Upper lobe of left lung (tissue), 6 donors: ENCODE measurements at regions not wholly inside any gene's neighbourhood (a gene's known extent, or its start where the extent isn't known, plus 50 kb on each side); places are given as distances from the start of the nearest gene placed in this dataset.

Experiments
- ATAC-seq, 2 donors: fragments of 200-7000 bp; cut with Tn5 transposase; one replicate each; pipeline ENCODE4 v1.9.1; 2022; ENCODE audit warnings: mild to moderate bottlenecking in 2 of 2, moderate library complexity in 2 of 2; ENCODE audit not compliant: low FRiP score in 2 of 2
- DNase-seq, 2 donors: peaks; one replicate each; pipeline ENCODE4 v3.0.0-alpha.2; 2019 to 2020
- H3K27ac ChIP-seq, 4 donors: fragments of 200-600 bp; sonication (generic); one replicate each; pipeline ENCODE4 v1.5.1; 2016 to 2019
- H3K27me3 ChIP-seq, 4 donors: fragments of 200-600 bp; sonication (generic); one replicate each; pipeline ENCODE4 v1.5.1; 2017 to 2019
- H3K36me3 ChIP-seq, 4 donors: fragments of 200-600 bp; sonication (generic); one replicate each; pipeline ENCODE4 v1.5.1; 2016 to 2019
- H3K4me1 ChIP-seq, 4 donors: fragments of 200-600 bp; sonication (generic); one replicate each; pipeline ENCODE4 v1.5.1; 2018 to 2019
- H3K4me3 ChIP-seq, 4 donors: fragments of 200-600 bp; sonication (generic); one replicate each; pipeline ENCODE4 v1.5.1; 2017 to 2019; ENCODE audit warnings: mild to moderate bottlenecking in 2 of 4, moderate library complexity in 1 of 4
- H3K9me3 ChIP-seq, 4 donors: fragments of 200-600 bp; sonication (generic); one replicate each; pipeline ENCODE4 v1.5.1; 2018 to 2019
- CTCF ChIP-seq, 6 experiments: fragments of 450-650 bp in 4 of 6; fragments of 200-600 bp in 2 of 6; sonication (generic) in 2 of 6; IDR thresholded peaks; one replicate each; pipeline ENCODE4 v1.5.1; 2016 to 2019; ENCODE audit warnings: antibody characterized with exemption in 6 of 6
- EP300 ChIP-seq, 4 donors: sonication (generic); formaldehyde crosslinking; IDR thresholded peaks; one replicate each; pipeline ENCODE4 v1.5.1; 2017; ENCODE audit warnings: antibody characterized with exemption in 4 of 4, control low read depth in 2 of 4
- POLR2A ChIP-seq, 4 donors: fragments of 450-650 bp; IDR thresholded peaks; one replicate each; pipeline ENCODE4 v1.5.1; 2016 to 2017; ENCODE audit warnings: antibody characterized with exemption in 4 of 4, mild to moderate bottlenecking in 2 of 4
- POLR2AphosphoS5 ChIP-seq, 2 donors: sonication (generic); formaldehyde crosslinking; IDR thresholded peaks; one replicate each; pipeline ENCODE4 v1.5.1; 2017; ENCODE audit warnings: antibody characterized with exemption in 2 of 2
- WGBS, 2 donors: methylation state at CpG; one replicate each; pipeline ENCODE4 v1.1.5; 2017 to 2018; 5-methylcytosine and 5-hydroxymethylcytosine counted together
- donor health status: DM: no; HTN: no; CAD: no; lungs with moderate emphysema.
- donor health status: DM: no; HTN: yes; CAD: no; lungs with severe emphysema.

- Histone ChIP-seq H3K4me1 (no peaks in the 10 kb centered on the region), H3K36me3 (no peaks in the 10 kb centered on the region), H3K4me3 (no peak overlapping the region), H3K27ac (no peak overlapping the region), H3K9me3 (peaks cover 0 to 3% (median 0%) of the 10 kb centered on the region in 4 donors), H3K27me3 (no peaks in the 10 kb centered on the region)
- 65 to 67% methylated on average over 1 of the region's 1 CpG for WGBS, 2 donors
- ATAC-seq: no peak
- no peak for TF ChIP-seq CTCF (IDR thresholded peaks at IDR 0.05)
- no peak for TF ChIP-seq POLR2A (IDR thresholded peaks at IDR 0.05)
- TF ChIP-seq EP300 (IDR thresholded peaks at IDR 0.05): no peak
- DNase-seq: no peak
These were observed 261.0 kb downstream of the WDR11 start for GRCh38 chr10:121112136-121112535.

DNA sequence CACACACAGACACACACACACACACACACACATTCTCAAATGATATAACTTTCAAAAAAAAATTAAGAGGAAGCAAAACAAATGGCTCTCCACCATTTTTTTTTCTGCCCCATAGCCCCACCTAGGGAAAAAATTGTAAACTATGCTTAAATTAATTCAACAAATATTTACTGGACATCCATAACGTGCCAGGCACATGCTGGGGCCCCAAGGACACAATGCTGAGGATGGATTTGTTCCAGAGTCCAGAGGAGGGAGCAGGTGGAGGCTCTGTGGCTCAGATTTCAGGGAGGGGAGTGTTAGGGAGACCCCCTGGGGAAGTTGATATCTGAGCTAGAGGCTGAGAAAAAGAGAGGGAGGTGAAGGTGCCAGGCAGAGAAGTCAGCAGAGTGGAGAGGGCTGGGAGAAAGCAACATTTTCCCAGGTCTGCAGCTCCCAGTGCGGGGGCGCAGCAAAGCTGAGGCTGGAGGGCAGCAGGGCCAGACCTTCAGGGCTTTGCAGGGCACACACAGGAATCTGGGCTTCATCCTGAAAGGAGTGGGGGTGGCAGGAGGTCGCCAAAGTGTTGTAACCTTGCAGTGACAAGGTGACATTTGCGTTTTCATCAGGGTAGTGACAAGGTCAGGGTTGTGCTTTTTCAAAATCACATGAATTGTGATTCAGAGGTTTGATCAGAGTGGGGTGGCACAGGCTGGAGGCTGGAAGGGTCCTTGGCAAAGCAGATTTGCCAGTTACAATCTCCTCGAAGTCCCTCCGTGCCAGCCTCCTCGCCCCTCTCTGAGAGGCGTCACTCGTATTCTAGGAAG is 261.6 kb downstream of the WDR11 start:
- peak overlapping the region in 3 of 4 donors; percentile 38 to 60 (median 58) for H3K27ac ChIP-seq
- no peak overlapping the region for H3K4me3 ChIP-seq
- no peaks in the 10 kb centered on the region for H3K4me1 ChIP-seq
- H3K27me3 ChIP-seq: no peaks in the 10 kb centered on the region
- DNase-seq: peak in 1 of 2 donors; percentile 10
- WGBS, 2 donors: 57 to 67% methylated on average over 6 to 10 of the region's 10 CpGs
- no peaks in the 10 kb centered on the region for H3K36me3 ChIP-seq
- TF ChIP-seq EP300 (IDR thresholded peaks at IDR 0.05) (no peak), POLR2AphosphoS5 (IDR thresholded peaks at IDR 0.05) (no peak), POLR2A (IDR thresholded peaks at IDR 0.05) (no peak), CTCF (IDR thresholded peaks at IDR 0.05) (no peak)
- ATAC-seq: peak; percentile 32 to 40
- peaks cover 0 to 3% (median 0%) of the 10 kb centered on the region in 4 donors for H3K9me3 ChIP-seq

DNA sequence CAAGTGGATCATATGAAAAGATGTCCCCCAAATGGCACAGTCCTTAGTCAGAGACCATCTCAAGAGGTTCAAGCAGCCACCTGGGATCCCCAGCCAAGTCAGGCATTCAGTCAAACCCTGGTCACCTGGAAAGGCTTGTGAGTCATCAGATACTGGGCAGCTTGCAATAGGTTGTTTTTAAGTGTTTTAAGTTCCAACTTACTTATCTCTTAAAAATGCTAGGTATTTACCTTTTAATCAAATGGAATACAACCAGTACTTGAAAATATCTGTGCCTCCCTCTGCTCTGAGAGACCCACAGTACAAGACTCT is 262.2 kb downstream of the WDR11 start:
- H3K4me3 ChIP-seq: no peak overlapping the region
- TF ChIP-seq EP300 (IDR thresholded peaks at IDR 0.05): peak in 1 of 4 donors; percentile 43
- TF ChIP-seq POLR2A (IDR thresholded peaks at IDR 0.05): no peak
- peaks cover 0 to 3% (median 0%) of the 10 kb centered on the region in 4 donors for H3K9me3 ChIP-seq
- no peaks in the 10 kb centered on the region for H3K4me1 ChIP-seq
- H3K27ac ChIP-seq: peak overlapping the region in 3 of 4 donors; percentile 38 to 60 (median 58)
- H3K36me3 ChIP-seq: no peaks in the 10 kb centered on the region
- DNase-seq: peak in 1 of 2 donors; percentile 54
- H3K27me3 ChIP-seq: no peaks in the 10 kb centered on the region
- peak; percentile 51 to 86 for ATAC-seq

DNA sequence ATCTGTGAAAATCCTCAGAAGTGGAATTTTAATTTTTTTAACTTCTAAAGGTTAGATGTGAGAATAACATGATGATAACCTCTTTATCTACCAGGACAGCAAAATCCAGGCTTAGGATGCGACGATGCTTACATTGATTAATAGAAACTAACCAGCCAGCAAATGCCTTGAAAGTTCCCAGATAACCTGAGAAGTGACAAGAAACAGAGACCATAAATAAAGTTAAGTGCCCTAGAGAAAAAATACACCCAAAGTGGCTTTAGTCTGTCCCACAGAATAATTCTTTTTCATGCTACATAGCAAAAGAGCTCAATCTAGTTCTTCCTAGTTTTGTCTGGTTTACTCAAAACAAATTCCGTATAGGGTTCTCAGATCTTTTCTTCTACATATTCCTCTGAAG is 262.7 kb downstream of the WDR11 start:
- WGBS, 2 donors: 51 to 74% methylated on average over 3 of the region's 3 CpGs
- Histone ChIP-seq H3K36me3 (no peaks in the 10 kb centered on the region), H3K9me3 (peaks cover 0 to 3% (median 0%) of the 10 kb centered on the region in 4 donors), H3K4me1 (no peaks in the 10 kb centered on the region), H3K4me3 (no peak overlapping the region), H3K27ac (peak overlapping the region in 1 of 4 donors; percentile 5), H3K27me3 (no peaks in the 10 kb centered on the region)
- DNase-seq (no peak), ATAC-seq (no peak)
- TF ChIP-seq EP300 (IDR thresholded peaks at IDR 0.05) (no peak), POLR2AphosphoS5 (IDR thresholded peaks at IDR 0.05) (no peak), CTCF (IDR thresholded peaks at IDR 0.05) (no peak), POLR2A (IDR thresholded peaks at IDR 0.05) (no peak)

DNA sequence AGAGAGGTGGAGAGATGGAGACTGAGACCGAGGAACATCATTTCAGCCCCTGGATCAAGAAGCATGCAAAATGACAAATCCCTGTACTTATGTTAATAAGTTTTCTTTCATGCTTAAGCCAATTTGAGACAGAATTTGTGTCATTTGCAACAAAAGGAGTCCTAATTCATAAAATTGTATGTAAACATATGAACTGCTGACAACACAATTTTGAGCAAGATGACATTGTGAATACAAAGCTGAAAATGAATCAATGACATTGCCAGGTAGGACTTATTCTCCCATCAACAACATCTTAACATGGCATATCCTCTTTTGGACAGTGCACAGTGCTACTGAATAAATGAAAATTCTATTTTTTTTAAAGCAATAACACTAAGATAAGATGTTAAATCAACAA is 264.0 kb downstream of the WDR11 start:
- DNase-seq (no peak), ATAC-seq (no peak)
- no peak overlapping the region for H3K4me3 ChIP-seq
- H3K27me3 ChIP-seq: no peaks in the 10 kb centered on the region
- H3K9me3 ChIP-seq: peaks cover 0 to 3% (median 0%) of the 10 kb centered on the region in 4 donors
- TF ChIP-seq EP300 (IDR thresholded peaks at IDR 0.05) (no peak), CTCF (IDR thresholded peaks at IDR 0.05) (no peak), POLR2A (IDR thresholded peaks at IDR 0.05) (no peak), POLR2AphosphoS5 (IDR thresholded peaks at IDR 0.05) (no peak)
- H3K36me3 ChIP-seq: no peaks in the 10 kb centered on the region
- no peaks in the 10 kb centered on the region for H3K4me1 ChIP-seq
- H3K27ac ChIP-seq: no peak overlapping the region
- WGBS, 2 donors: 91 to 92% methylated on average over 1 of the region's 1 CpG
